ENCODE measurements at regions not wholly inside any gene's neighbourhood (a gene's known extent, or its start where the extent isn't known, plus 50 kb on each side); places are given as distances from the start of the nearest gene placed in this dataset.

DNA sequence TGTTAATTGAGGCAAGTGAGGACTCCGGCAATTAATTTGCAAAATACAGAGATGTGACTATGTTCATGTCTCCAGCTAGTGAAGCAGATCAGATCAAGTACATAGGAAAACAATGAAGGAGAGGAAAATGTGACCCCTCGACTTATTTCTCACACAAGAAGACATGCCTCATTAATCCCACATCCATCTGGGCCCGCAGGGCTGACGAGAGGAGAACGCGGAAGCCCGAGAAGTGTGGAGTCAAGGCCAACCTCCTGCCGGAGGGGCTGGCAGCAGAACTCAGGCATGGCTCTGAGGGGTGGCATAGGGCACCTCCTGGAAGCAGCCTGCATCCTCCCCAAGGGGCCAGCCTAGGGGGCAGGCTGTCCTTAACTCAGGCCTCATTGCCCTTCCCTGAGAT lies 54.4 kb downstream of the ZNF503 start:
- H3K36me3 ChIP-seq, result no peaks in the 10 kb centered on the region
- WGBS, result 60% methylated on average over 8 of the region's 8 CpGs
- TF ChIP-seq POLR2A (IDR thresholded peaks at IDR 0.05) (no peak), POLR2AphosphoS5 (IDR thresholded peaks at IDR 0.05) (no peak)
- no peaks in the 10 kb centered on the region for H3K9me3 ChIP-seq
- H3K27me3 ChIP-seq (replicated peaks; ENCODE audit: insufficient read depth), result no peaks in the 10 kb centered on the region
- no peak for DNase-seq (ENCODE audit: low spot score)
- intact Hi-C loops (cut with DNase I), result no loop called here
- no peaks in the 10 kb centered on the region for H3K4me1 ChIP-seq (replicated peaks)
- H3K27ac ChIP-seq, result no peak overlapping the region
- no peak overlapping the region for H3K4me3 ChIP-seq

DNA sequence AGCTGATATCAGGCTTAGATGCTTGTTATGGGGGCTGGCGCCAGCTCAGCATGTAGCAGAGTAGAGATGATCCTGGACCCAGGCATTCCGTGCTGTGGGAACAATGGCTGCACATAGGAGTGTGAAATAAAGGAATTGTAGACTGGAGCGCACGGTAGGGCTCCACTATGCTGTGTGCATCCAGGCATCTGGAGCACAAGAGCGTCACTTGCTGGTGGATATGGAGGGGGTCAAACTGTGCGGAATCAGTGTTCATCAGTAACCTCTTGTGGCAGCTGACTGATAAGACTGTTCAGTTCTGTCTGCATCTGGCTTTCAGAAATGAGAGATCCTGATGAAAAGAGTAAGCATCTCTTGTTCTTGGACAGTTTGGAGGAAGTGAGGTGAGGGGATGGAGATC lies 55.8 kb downstream of the ZNF503 start:
- no peaks in the 10 kb centered on the region for H3K36me3 ChIP-seq
- no peaks in the 10 kb centered on the region for H3K27me3 ChIP-seq (replicated peaks; ENCODE audit: insufficient read depth)
- no peak for DNase-seq (ENCODE audit: low spot score)
- H3K4me1 ChIP-seq (replicated peaks), result no peaks in the 10 kb centered on the region
- WGBS, result 96% methylated on average over 6 of the region's 6 CpGs
- no peak overlapping the region for H3K27ac ChIP-seq
- intact Hi-C loops (cut with DNase I), result no loop called here
- TF ChIP-seq POLR2AphosphoS5 (IDR thresholded peaks at IDR 0.05) (no peak), CTCF (IDR thresholded peaks at IDR 0.05) (no peak), POLR2A (IDR thresholded peaks at IDR 0.05) (no peak)
- no peaks in the 10 kb centered on the region for H3K9me3 ChIP-seq
- no peak overlapping the region for H3K4me3 ChIP-seq

DNA sequence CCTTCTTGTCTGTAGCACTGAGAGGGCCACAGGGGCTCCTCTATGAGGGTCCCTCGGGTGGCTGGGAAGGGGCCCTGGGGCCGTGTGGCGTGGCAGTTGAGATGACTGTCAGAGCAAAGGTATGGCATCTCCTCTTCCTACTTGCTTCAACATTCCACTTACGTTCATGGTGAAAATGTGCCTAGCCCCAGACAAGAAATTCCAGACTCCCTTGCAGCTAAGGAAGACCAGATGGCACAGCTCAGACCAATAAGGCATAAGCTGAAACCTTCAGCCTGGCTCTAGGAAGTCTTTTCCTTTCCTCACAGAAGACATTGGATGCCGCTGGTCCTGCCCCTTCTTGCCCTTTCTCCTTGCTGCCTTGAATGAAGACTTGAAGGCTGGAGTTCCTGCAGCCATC lies 57.4 kb downstream of the ZNF503 start:
- Histone ChIP-seq H3K27me3 (replicated peaks; ENCODE audit: insufficient read depth) (no peaks in the 10 kb centered on the region), H3K4me3 (no peak overlapping the region), H3K9me3 (no peaks in the 10 kb centered on the region), H3K27ac (no peak overlapping the region), H3K36me3 (no peaks in the 10 kb centered on the region), H3K4me1 (replicated peaks) (no peaks in the 10 kb centered on the region)
- no peak for TF ChIP-seq POLR2AphosphoS5 (IDR thresholded peaks at IDR 0.05)
- no peak for TF ChIP-seq CTCF (IDR thresholded peaks at IDR 0.05)
- TF ChIP-seq POLR2A (IDR thresholded peaks at IDR 0.05), result no peak
- 75% methylated on average over 5 of the region's 5 CpGs for WGBS
- intact Hi-C loops (cut with DNase I), result no loop called here
- no peak for DNase-seq (ENCODE audit: low spot score)

DNA sequence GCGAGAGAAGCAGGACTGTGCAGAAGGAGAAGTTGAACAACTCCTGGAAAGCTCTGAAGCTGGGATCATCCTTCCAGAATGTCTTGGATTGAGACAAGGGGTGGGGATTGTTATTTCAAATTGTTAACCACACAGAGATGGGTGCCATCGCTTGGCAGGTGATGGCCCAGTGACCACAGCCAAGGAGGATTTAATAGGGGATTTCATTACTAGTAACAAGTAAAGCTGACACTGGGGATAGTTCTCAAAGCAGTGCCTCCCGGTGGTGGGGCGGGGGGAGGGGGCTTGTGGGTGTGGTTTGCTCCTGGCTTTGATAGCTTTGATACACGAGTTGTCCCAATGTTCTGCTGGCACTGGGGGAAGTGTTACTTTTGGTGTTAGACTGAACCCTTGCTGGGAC lies 59.2 kb downstream of the ZNF503 start:
- TF ChIP-seq POLR2A (IDR thresholded peaks at IDR 0.05) (no peak), POLR2AphosphoS5 (IDR thresholded peaks at IDR 0.05) (no peak), CTCF (IDR thresholded peaks at IDR 0.05) (no peak)
- no peaks in the 10 kb centered on the region for H3K9me3 ChIP-seq
- H3K36me3 ChIP-seq, result no peaks in the 10 kb centered on the region
- no peak overlapping the region for H3K4me3 ChIP-seq
- 37% methylated on average over 5 of the region's 5 CpGs for WGBS
- DNase-seq (ENCODE audit: low spot score), result no peak
- no peaks in the 10 kb centered on the region for H3K27me3 ChIP-seq (replicated peaks; ENCODE audit: insufficient read depth)
- H3K4me1 ChIP-seq (replicated peaks), result no peaks in the 10 kb centered on the region
- no peak overlapping the region for H3K27ac ChIP-seq
- intact Hi-C loops (cut with DNase I), result no loop called here

- no peak overlapping the region for H3K4me3 ChIP-seq
- H3K27me3 ChIP-seq (replicated peaks; ENCODE audit: insufficient read depth), result no peaks in the 10 kb centered on the region
- DNase-seq (ENCODE audit: low spot score), result no peak
- H3K4me1 ChIP-seq (replicated peaks), result no peaks in the 10 kb centered on the region
- intact Hi-C loops (cut with DNase I), result no loop called here
- H3K27ac ChIP-seq, result no peak overlapping the region
- H3K9me3 ChIP-seq, result no peaks in the 10 kb centered on the region
- no peaks in the 10 kb centered on the region for H3K36me3 ChIP-seq
- TF ChIP-seq POLR2A (IDR thresholded peaks at IDR 0.05), result no peak
- no peak for TF ChIP-seq CTCF (IDR thresholded peaks at IDR 0.05)
- no peak for TF ChIP-seq POLR2AphosphoS5 (IDR thresholded peaks at IDR 0.05)
These were observed 65.6 kb downstream of the ZNF503 start for GRCh38 chr10:75335983-75336382.

All from prostate gland (tissue), 2 donors.